Smooth muscle cell (in vitro differentiated cells): ENCODE measurements at regions not wholly inside any gene's neighbourhood (a gene's known extent, or its start where the extent isn't known, plus 50 kb on each side); places are given as distances from the start of the nearest gene placed in this dataset.

Experiments
- DNase-seq: peaks from one replicate; lab custom pipeline; 2025; ENCODE audit not compliant: unreplicated experiment; lab: John Stamatoyannopoulos, UW
- H2AFZ ChIP-seq: fragments of 200-600 bp; sonication (generic); 2 replicates; pipeline ENCODE4 v1.6.0; 2016; ENCODE audit warnings: antibody characterized with exemption, low read depth, mild to moderate bottlenecking
- H3F3A ChIP-seq: fragments of 200-600 bp; sonication (generic); 2 replicates; pipeline ENCODE4 v1.6.0; 2017; ENCODE audit warnings: antibody characterized with exemption, low read depth
- H3K27ac ChIP-seq: fragments of 200-600 bp; sonication (generic); 2 replicates; pipeline ENCODE4 v1.5.1; 2016; ENCODE audit warnings: low read depth, mild to moderate bottlenecking
- H3K27me3 ChIP-seq: fragments of 200-600 bp; sonication (generic); 2 replicates; pipeline ENCODE4 v1.6.1; 2016; ENCODE audit warnings: low read depth, mild to moderate bottlenecking
- H3K36me3 ChIP-seq: fragments of 200-600 bp; sonication (generic); 2 replicates; pipeline ENCODE4 v1.5.1; 2016; ENCODE audit warnings: low read depth
- H3K4me1 ChIP-seq: fragments of 200-600 bp; sonication (generic); 2 replicates; pipeline ENCODE4 v1.5.1; 2016; ENCODE audit warnings: low read depth
- H3K4me2 ChIP-seq: fragments of 200-600 bp; sonication (generic); 2 replicates; pipeline ENCODE4 v1.6.0; 2016; ENCODE audit warnings: mild to moderate bottlenecking
- H3K4me3 ChIP-seq: fragments of 200-600 bp; sonication (generic); 2 replicates; pipeline ENCODE4 v1.5.1; 2016; ENCODE audit warnings: mild to moderate bottlenecking
- H3K79me2 ChIP-seq: fragments of 200-600 bp; sonication (generic); 2 replicates; pipeline ENCODE4 v1.6.0; 2016; ENCODE audit warnings: low read depth, mild to moderate bottlenecking
- H3K9ac ChIP-seq: fragments of 200-600 bp; sonication (generic); 2 replicates; pipeline ENCODE4 v1.6.0; 2016; ENCODE audit warnings: low read depth
- H3K9me3 ChIP-seq: fragments of 200-600 bp; sonication (generic); replicated peaks from 2 replicates; pipeline ENCODE4 v1.5.1; 2016; ENCODE audit warnings: low read depth
- H4K20me1 ChIP-seq: fragments of 200-600 bp; sonication (generic); 2 replicates; pipeline ENCODE4 v1.6.0; 2016; ENCODE audit warnings: low read depth
- CTCF ChIP-seq: fragments of 200-600 bp; sonication (generic); IDR thresholded peaks from 2 replicates; pipeline ENCODE4 v1.5.1; 2017; ENCODE audit warnings: borderline replicate concordance, mild to moderate bottlenecking, antibody characterized with exemption; ENCODE audit not compliant: insufficient read depth, poor library complexity, severe bottlenecking
- WGBS: methylation state at CpG from one replicate; pipeline ENCODE4 v1.1.7; 2016; ENCODE audit warnings: low lambda C conversion rate; 5-methylcytosine and 5-hydroxymethylcytosine counted together

DNA sequence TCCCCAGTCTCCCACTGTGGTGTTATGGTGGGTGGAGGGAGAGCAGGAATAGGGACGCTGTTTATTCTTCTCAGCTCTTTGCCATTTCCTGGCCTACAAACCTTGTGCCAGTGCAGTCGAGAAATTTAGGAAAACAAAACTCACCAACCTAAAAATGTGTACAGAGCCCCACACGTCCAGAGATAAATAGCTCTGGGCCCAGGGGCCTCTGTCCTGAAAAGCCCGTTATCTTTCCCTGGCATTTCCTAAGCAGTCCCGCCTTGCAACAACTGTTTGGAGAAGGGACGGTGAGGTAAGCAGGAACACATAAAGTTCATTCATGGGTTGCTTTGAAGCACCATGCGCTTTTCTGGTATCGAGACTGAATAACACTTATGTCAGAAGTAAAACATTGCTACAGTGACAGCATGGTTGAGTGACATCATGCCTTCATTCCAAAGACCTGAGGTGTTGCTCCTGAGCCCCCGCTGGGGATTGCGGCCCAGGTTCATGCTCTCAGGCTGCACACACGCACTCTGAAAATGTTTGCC is 80.1 kb upstream of the NXT1 start:
- Histone ChIP-seq H3K36me3 (no peaks in the 10 kb centered on the region), H3K9ac (peak overlapping the region; percentile 68), H3K4me2 (peak overlapping the region; percentile 49), H3F3A (peaks cover 5% of the 10 kb centered on the region), H3K79me2 (no peaks in the 10 kb centered on the region), H2AFZ (peak overlapping the region; percentile 84), H3K27ac (peak overlapping the region; percentile 87), H4K20me1 (no peaks in the 10 kb centered on the region), H3K4me1 (peaks cover 11% of the 10 kb centered on the region), H3K4me3 (no peak overlapping the region), H3K27me3 (no peaks in the 10 kb centered on the region), H3K9me3 (no peaks in the 10 kb centered on the region)
- TF ChIP-seq CTCF: no peak
- no peak for DNase-seq
- WGBS: 22% methylated on average over 11 of the region's 11 CpGs

GRCh38 chr20:23269954-23270353 is 80.6 kb upstream of the NXT1 start:
- Histone ChIP-seq H4K20me1 (no peaks in the 10 kb centered on the region), H3K4me1 (peaks cover 11% of the 10 kb centered on the region), H3K9ac (peak overlapping the region; percentile 68), H3K27me3 (no peaks in the 10 kb centered on the region), H3K9me3 (no peaks in the 10 kb centered on the region), H3K4me2 (peak overlapping the region; percentile 49), H2AFZ (peak overlapping the region; percentile 84), H3K79me2 (no peaks in the 10 kb centered on the region), H3K4me3 (no peak overlapping the region), H3K27ac (peak overlapping the region; percentile 87), H3F3A (peaks cover 5% of the 10 kb centered on the region), H3K36me3 (no peaks in the 10 kb centered on the region)
- DNase-seq: no peak
- WGBS: 26% methylated on average over 5 of the region's 5 CpGs
- TF ChIP-seq CTCF: no peak

- peak overlapping the region; percentile 87 for H3K27ac ChIP-seq
- 81% methylated on average over 4 of the region's 4 CpGs for WGBS
- no peak overlapping the region for H3K4me2 ChIP-seq
- H3K4me3 ChIP-seq: no peak overlapping the region
- H3K9me3 ChIP-seq: no peaks in the 10 kb centered on the region
- H3F3A ChIP-seq: peaks cover 5% of the 10 kb centered on the region
- H4K20me1 ChIP-seq: no peaks in the 10 kb centered on the region
- H3K79me2 ChIP-seq: no peaks in the 10 kb centered on the region
- H3K9ac ChIP-seq: no peak overlapping the region
- no peaks in the 10 kb centered on the region for H3K36me3 ChIP-seq
- DNase-seq: no peak
- no peak overlapping the region for H2AFZ ChIP-seq
- H3K4me1 ChIP-seq: peaks cover 11% of the 10 kb centered on the region
- TF ChIP-seq CTCF: no peak
- no peaks in the 10 kb centered on the region for H3K27me3 ChIP-seq
Measured at GRCh38 chr20:23268792-23269354, 81.7 kb upstream of the NXT1 start.

- no peaks in the 10 kb centered on the region for H3K79me2 ChIP-seq
- H3K4me3 ChIP-seq: no peak overlapping the region
- H3K36me3 ChIP-seq: no peaks in the 10 kb centered on the region
- H3K27me3 ChIP-seq: no peaks in the 10 kb centered on the region
- TF ChIP-seq CTCF: no peak
- H3K9me3 ChIP-seq: no peaks in the 10 kb centered on the region
- no peaks in the 10 kb centered on the region for H4K20me1 ChIP-seq
- no peak overlapping the region for H2AFZ ChIP-seq
- 91% methylated on average over 2 of the region's 2 CpGs for WGBS
- no peak overlapping the region for H3K4me2 ChIP-seq
- H3K4me1 ChIP-seq: peaks cover 11% of the 10 kb centered on the region
- no peak overlapping the region for H3K9ac ChIP-seq
- no peak overlapping the region for H3K27ac ChIP-seq
- no peak for DNase-seq
- peaks cover 5% of the 10 kb centered on the region for H3F3A ChIP-seq
Measured at GRCh38 chr20:23267909-23268308, 82.7 kb upstream of the NXT1 start.
